ENCODE measurements at regions not wholly inside any gene's neighbourhood (a gene's known extent, or its start where the extent isn't known, plus 50 kb on each side); places are given as distances from the start of the nearest gene placed in this dataset.

DNA sequence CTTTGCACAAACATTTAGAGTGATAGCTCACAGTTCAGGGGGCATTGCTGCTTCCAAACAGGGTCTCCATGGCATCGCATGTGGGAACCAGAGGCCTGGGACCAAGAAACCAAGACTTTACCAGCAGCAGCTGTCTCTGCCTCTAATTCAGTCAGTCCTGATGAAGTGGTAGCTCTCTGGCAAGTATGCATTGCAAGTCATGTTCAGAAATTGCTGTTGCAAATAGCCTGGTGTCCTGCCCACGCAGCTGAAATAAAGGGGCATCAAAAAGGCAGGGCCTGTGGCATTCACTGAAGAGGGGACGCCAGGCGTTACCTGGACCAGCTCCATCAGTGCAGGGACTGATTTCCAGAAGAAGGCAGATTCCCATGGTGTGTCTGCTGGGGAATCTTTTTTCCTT lies 121.3 kb downstream of the CD47 start:
- TF ChIP-seq, protein P1, sequence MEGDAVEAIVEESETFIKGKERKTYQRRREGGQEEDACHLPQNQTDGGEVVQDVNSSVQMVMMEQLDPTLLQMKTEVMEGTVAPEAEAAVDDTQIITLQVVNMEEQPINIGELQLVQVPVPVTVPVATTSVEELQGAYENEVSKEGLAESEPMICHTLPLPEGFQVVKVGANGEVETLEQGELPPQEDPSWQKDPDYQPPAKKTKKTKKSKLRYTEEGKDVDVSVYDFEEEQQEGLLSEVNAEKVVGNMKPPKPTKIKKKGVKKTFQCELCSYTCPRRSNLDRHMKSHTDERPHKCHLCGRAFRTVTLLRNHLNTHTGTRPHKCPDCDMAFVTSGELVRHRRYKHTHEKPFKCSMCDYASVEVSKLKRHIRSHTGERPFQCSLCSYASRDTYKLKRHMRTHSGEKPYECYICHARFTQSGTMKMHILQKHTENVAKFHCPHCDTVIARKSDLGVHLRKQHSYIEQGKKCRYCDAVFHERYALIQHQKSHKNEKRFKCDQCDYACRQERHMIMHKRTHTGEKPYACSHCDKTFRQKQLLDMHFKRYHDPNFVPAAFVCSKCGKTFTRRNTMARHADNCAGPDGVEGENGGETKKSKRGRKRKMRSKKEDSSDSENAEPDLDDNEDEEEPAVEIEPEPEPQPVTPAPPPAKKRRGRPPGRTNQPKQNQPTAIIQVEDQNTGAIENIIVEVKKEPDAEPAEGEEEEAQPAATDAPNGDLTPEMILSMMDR (IDR thresholded peaks at IDR 0.05) = no peak
- TF ChIP-seq POLR2A (IDR thresholded peaks at IDR 0.05) = no peak

Data from uterus (tissue), 2 donors.